Smooth muscle cell (in vitro differentiated cells): ENCODE measurements at regions not wholly inside any gene's neighbourhood (a gene's known extent, or its start where the extent isn't known, plus 50 kb on each side); places are given as distances from the start of the nearest gene placed in this dataset.

ENCODE experiments used
- DNase-seq: peaks from one replicate; lab custom pipeline; 2025; ENCODE audit not compliant: unreplicated experiment; lab: John Stamatoyannopoulos, UW
- H2AFZ ChIP-seq: fragments of 200-600 bp; sonication (generic); 2 replicates; pipeline ENCODE4 v1.6.0; 2016; ENCODE audit warnings: antibody characterized with exemption, low read depth, mild to moderate bottlenecking
- H3F3A ChIP-seq: fragments of 200-600 bp; sonication (generic); 2 replicates; pipeline ENCODE4 v1.6.0; 2017; ENCODE audit warnings: antibody characterized with exemption, low read depth
- H3K27ac ChIP-seq: fragments of 200-600 bp; sonication (generic); 2 replicates; pipeline ENCODE4 v1.5.1; 2016; ENCODE audit warnings: low read depth, mild to moderate bottlenecking
- H3K27me3 ChIP-seq: fragments of 200-600 bp; sonication (generic); 2 replicates; pipeline ENCODE4 v1.6.1; 2016; ENCODE audit warnings: low read depth, mild to moderate bottlenecking
- H3K36me3 ChIP-seq: fragments of 200-600 bp; sonication (generic); 2 replicates; pipeline ENCODE4 v1.5.1; 2016; ENCODE audit warnings: low read depth
- H3K4me1 ChIP-seq: fragments of 200-600 bp; sonication (generic); 2 replicates; pipeline ENCODE4 v1.5.1; 2016; ENCODE audit warnings: low read depth
- H3K4me2 ChIP-seq: fragments of 200-600 bp; sonication (generic); 2 replicates; pipeline ENCODE4 v1.6.0; 2016; ENCODE audit warnings: mild to moderate bottlenecking
- H3K4me3 ChIP-seq: fragments of 200-600 bp; sonication (generic); 2 replicates; pipeline ENCODE4 v1.5.1; 2016; ENCODE audit warnings: mild to moderate bottlenecking
- H3K79me2 ChIP-seq: fragments of 200-600 bp; sonication (generic); 2 replicates; pipeline ENCODE4 v1.6.0; 2016; ENCODE audit warnings: low read depth, mild to moderate bottlenecking
- H3K9ac ChIP-seq: fragments of 200-600 bp; sonication (generic); 2 replicates; pipeline ENCODE4 v1.6.0; 2016; ENCODE audit warnings: low read depth
- H3K9me3 ChIP-seq: fragments of 200-600 bp; sonication (generic); replicated peaks from 2 replicates; pipeline ENCODE4 v1.5.1; 2016; ENCODE audit warnings: low read depth
- H4K20me1 ChIP-seq: fragments of 200-600 bp; sonication (generic); 2 replicates; pipeline ENCODE4 v1.6.0; 2016; ENCODE audit warnings: low read depth
- WGBS: methylation state at CpG from one replicate; pipeline ENCODE4 v1.1.7; 2016; ENCODE audit warnings: low lambda C conversion rate; 5-methylcytosine and 5-hydroxymethylcytosine counted together
- TF ChIP-seq, protein P1 (sequence below): fragments of 200-600 bp; sonication (generic); IDR thresholded peaks from 2 replicates; pipeline ENCODE4 v1.5.1; 2017; ENCODE audit warnings: borderline replicate concordance, mild to moderate bottlenecking, antibody characterized with exemption; ENCODE audit not compliant: insufficient read depth, poor library complexity, severe bottlenecking

DNA sequence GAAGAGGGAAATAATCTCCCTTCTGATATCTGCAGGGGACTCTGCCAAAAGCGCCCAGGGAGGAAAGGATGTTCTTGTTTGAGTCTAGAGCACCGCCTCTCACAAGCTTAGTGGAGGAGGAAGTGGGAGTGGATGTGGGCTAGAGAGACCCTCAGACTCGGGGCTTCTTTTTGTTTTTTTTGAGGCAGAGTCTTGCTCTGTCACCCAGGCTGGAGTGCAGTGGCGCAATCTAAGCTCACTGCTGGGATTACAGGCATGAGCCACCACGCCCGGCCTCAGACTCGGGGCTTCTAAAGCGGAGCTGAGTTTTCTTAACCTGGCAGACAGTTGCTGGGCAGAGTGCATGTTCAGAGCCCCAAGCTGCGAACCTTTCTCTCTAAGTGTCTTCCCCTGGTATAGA lies 310.8 kb downstream of the BMP7 start:
- Histone ChIP-seq H3K79me2 (no peaks in the 10 kb centered on the region), H3K27me3 (no peaks in the 10 kb centered on the region), H3K36me3 (no peaks in the 10 kb centered on the region), H3K4me3 (no peak overlapping the region), H3K9ac (no peak overlapping the region), H3K27ac (no peak overlapping the region), H2AFZ (peak overlapping the region; percentile 43), H4K20me1 (no peaks in the 10 kb centered on the region), H3K9me3 (no peaks in the 10 kb centered on the region), H3K4me2 (peak overlapping the region; percentile 4), H3F3A (peaks cover 7% of the 10 kb centered on the region), H3K4me1 (peaks cover 14% of the 10 kb centered on the region)
- WGBS: 34% methylated on average over 9 of the region's 9 CpGs
- DNase-seq: no peak
- TF ChIP-seq, protein P1, sequence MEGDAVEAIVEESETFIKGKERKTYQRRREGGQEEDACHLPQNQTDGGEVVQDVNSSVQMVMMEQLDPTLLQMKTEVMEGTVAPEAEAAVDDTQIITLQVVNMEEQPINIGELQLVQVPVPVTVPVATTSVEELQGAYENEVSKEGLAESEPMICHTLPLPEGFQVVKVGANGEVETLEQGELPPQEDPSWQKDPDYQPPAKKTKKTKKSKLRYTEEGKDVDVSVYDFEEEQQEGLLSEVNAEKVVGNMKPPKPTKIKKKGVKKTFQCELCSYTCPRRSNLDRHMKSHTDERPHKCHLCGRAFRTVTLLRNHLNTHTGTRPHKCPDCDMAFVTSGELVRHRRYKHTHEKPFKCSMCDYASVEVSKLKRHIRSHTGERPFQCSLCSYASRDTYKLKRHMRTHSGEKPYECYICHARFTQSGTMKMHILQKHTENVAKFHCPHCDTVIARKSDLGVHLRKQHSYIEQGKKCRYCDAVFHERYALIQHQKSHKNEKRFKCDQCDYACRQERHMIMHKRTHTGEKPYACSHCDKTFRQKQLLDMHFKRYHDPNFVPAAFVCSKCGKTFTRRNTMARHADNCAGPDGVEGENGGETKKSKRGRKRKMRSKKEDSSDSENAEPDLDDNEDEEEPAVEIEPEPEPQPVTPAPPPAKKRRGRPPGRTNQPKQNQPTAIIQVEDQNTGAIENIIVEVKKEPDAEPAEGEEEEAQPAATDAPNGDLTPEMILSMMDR: no peak

DNA sequence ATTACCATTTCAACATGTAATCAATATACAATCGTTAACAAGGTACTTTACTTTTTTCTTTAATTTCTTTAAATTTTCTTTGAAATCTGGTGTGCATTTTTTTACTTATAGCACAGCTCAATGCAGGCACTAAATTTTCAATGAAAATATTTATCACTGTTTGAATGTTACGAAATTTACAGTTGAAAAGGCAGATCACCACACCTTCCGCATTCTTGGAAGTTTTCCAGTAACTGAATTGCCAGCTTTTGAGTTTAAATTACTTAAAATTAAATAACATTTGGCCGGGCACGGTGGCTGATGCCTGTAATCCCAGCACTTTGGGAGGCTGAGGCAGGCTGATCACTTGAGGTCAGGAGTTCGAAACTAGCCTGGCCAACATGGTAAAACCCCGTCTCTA lies 309.9 kb downstream of the BMP7 start:
- Histone ChIP-seq H3K4me3 (no peak overlapping the region), H3K9ac (no peak overlapping the region), H3F3A (peaks cover 7% of the 10 kb centered on the region), H3K79me2 (no peaks in the 10 kb centered on the region), H3K36me3 (no peaks in the 10 kb centered on the region), H4K20me1 (no peaks in the 10 kb centered on the region), H3K27ac (no peak overlapping the region), H3K9me3 (no peaks in the 10 kb centered on the region), H2AFZ (no peak overlapping the region), H3K4me1 (peaks cover 14% of the 10 kb centered on the region), H3K27me3 (no peaks in the 10 kb centered on the region), H3K4me2 (no peak overlapping the region)
- TF ChIP-seq, protein P1: no peak
- DNase-seq: no peak
- WGBS: 90% methylated on average over 7 of the region's 7 CpGs

DNA sequence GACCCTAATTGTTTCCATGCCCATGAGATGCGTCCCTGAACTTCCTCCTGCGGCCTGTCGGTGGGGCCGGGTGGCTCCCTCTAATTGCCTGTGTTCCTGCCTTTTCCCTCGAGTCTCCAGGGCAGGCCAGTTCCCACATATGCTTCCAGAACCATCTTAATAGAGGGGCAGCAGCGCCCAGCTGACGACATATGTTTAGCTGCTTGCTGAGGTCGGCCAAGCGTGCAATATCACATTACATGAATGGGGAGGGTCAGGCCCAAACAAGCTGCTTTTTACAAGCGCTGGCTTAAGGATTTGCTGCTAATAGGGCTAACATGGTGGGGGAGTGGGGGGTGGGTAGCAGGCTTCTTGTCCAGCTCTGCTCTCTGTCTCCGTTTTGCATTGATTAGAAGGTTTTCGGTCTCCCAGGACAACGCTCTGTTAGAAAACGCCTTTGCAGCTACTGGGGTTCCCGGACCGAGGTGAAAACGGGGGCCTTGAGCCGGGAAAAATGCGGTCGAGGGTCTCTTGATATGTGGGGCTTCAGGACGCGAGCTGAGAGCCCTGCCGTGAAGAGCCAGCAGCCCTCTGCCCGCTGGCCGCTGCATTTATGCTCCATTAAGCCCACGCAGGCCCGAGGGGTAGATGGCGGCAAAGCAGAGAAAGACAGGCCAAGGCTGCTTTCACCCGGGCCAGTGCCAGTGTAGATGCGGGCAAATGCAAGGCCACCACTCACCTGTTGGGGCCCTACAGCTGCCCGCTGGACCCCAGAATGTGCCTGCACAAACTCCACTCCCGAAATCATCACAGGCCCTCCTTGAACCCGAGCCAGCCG lies 308.5 kb downstream of the BMP7 start:
- peak overlapping the region; percentile 48 for H3K4me2 ChIP-seq
- H3K27ac ChIP-seq: no peak overlapping the region
- TF ChIP-seq, protein P1: no peak
- no peaks in the 10 kb centered on the region for H3K9me3 ChIP-seq
- H3K9ac ChIP-seq: no peak overlapping the region
- H4K20me1 ChIP-seq: no peaks in the 10 kb centered on the region
- no peaks in the 10 kb centered on the region for H3K36me3 ChIP-seq
- no peak overlapping the region for H3K4me3 ChIP-seq
- H3K27me3 ChIP-seq: no peaks in the 10 kb centered on the region
- peaks cover 7% of the 10 kb centered on the region for H3F3A ChIP-seq
- peak overlapping the region; percentile 87 for H2AFZ ChIP-seq
- H3K4me1 ChIP-seq: peaks cover 14% of the 10 kb centered on the region
- H3K79me2 ChIP-seq: no peaks in the 10 kb centered on the region
- no peak for DNase-seq
- WGBS: 64% methylated on average over 34 of the region's 34 CpGs

DNA sequence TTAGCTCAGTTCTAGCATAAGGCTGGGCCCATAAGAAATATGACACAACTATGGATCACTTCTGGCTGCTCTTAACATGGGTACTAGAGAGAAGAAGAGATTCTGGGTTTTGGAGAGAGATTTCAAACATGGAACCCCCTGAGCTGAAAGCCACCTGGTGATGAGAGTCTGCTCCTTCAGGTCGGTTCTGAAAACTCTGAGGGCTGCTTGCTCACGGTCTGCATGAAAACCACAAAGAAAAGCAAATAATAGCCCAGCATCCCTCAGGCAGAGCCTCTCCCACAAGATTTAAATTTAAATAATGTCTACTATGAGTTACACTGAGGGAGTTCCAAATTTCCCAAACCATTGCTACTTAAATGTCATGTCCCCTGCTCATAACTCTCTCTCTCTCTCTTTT lies 301.5 kb downstream of the BMP7 start:
- WGBS: 31% methylated on average over 2 of the region's 2 CpGs
- Histone ChIP-seq H3F3A (no peaks in the 10 kb centered on the region), H3K4me2 (no peak overlapping the region), H3K79me2 (no peaks in the 10 kb centered on the region), H4K20me1 (no peaks in the 10 kb centered on the region), H3K9ac (no peak overlapping the region), H3K9me3 (no peaks in the 10 kb centered on the region), H3K4me3 (no peak overlapping the region), H3K27ac (no peak overlapping the region), H3K4me1 (no peaks in the 10 kb centered on the region), H3K36me3 (no peaks in the 10 kb centered on the region), H2AFZ (no peak overlapping the region), H3K27me3 (no peaks in the 10 kb centered on the region)
- DNase-seq: no peak
- TF ChIP-seq, protein P1: no peak
